ENCODE measurements at regions not wholly inside any gene's neighbourhood (a gene's known extent, or its start where the extent isn't known, plus 50 kb on each side); places are given as distances from the start of the nearest gene placed in this dataset.

DNA sequence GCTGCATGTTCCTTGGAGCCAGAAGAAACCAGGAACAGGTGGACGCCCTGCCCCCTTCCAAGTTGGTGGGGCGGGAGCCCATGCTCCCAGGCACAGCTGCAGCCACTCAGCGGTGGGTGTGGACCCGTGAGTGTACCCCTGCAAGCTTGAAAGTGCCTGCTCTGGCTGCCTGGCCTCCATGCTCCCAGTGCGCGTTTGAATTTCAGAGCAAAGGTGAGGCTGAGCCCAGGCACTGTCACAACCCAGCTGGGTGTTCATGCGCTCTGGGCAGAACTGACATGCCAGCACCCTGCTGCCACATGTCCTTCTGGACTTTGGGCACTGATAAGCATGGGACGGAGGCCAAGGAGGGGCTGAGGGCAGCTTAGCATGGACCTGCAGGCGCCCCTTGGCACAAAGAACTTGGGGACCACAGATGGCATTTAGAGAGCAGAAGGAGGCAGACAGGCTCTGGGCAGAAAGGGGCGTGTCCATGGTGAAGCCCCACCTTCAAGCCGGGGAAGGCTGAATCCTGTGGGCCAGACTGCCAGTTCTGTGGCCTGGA, 402.0 kb upstream of the NRG3 start:
- Histone ChIP-seq H3K4me1 (replicated peaks in 1 of 4; ENCODE audit: control insufficient read depth in 3 of 4, insufficient read depth in 4 of 4, low read length in 3 of 4) (no peaks in the 10 kb centered on the region; a peak in 1 of 7 replicates), H4K20me1 (replicated peaks in 1 of 2; ENCODE audit: control insufficient read depth in 1 of 2, insufficient read depth in 2 of 2, low read length in 2 of 2) (no peaks in the 10 kb centered on the region), H2AFZ (ENCODE audit: low read length) (peak overlapping the region; percentile 89; the same call in 1 of the 2 replicates), H3K9ac (replicated peaks in 1 of 4; ENCODE audit: extremely low read depth in 1 of 4, low read depth in 3 of 4, low read length in 3 of 4) (no peak overlapping the region), H3K23me2 (ENCODE audit: low read depth, low read length) (no peaks in the 10 kb centered on the region), H3K14ac (ENCODE audit: insufficient read length) (no peak overlapping the region), H4K91ac (replicated peaks; ENCODE audit: insufficient read length, low read length) (no peak overlapping the region), H3K36me3 (ENCODE audit: control insufficient read depth in 2 of 4, insufficient read depth in 4 of 4, low read length in 3 of 4) (no peaks in the 10 kb centered on the region), H3K79me2 (ENCODE audit: control insufficient read depth in 1 of 2, insufficient read depth in 2 of 2, low read length in 2 of 2) (no peaks in the 10 kb centered on the region), H2BK15ac (ENCODE audit: low read length) (no peak overlapping the region), H2BK120ac (replicated peaks; ENCODE audit: low read depth, low read length) (no peak overlapping the region), H3K18ac (ENCODE audit: extremely low read depth, low read length) (no peak overlapping the region), H2BK5ac (ENCODE audit: low read depth, low read length) (no peak overlapping the region), H3K4ac (replicated peaks; ENCODE audit: insufficient read length, low read depth, low read length) (no peak overlapping the region), H4K5ac (ENCODE audit: insufficient read length, low read depth, low read length) (no peak overlapping the region), H3K4me2 (ENCODE audit: insufficient read depth in 1 of 2, low read depth in 2 of 2, low read length in 2 of 2) (no peak overlapping the region), H3K56ac (replicated peaks; ENCODE audit: insufficient read length, low read depth, low read length) (no peak overlapping the region), H4K8ac (ENCODE audit: extremely low read depth, insufficient read depth, low read length) (no peak overlapping the region; the same call in 1 of the 2 replicates), H3K9me3 (ENCODE audit: insufficient read depth in 2 of 2, low read depth in 1 of 2, low read length in 1 of 2) (no peaks in the 10 kb centered on the region), H3K79me1 (ENCODE audit: low read depth, low read length) (no peaks in the 10 kb centered on the region), H3K4me3 (ENCODE audit: extremely low read depth in 1 of 4, insufficient read depth in 2 of 4, low read depth in 3 of 4, low read length in 4 of 4) (no peak overlapping the region), H3K27ac (ENCODE audit: low read depth, low read length) (no peak overlapping the region), H3K23ac (ENCODE audit: insufficient read length) (no peak overlapping the region), H3K27me3 (replicated peaks in 1 of 4; ENCODE audit: control insufficient read depth in 3 of 4, extremely low read depth in 1 of 4, insufficient read depth in 3 of 4, low read length in 3 of 4) (no peaks in the 10 kb centered on the region), H2AK5ac (ENCODE audit: low read depth, low read length) (no peak overlapping the region), H2BK12ac (ENCODE audit: low read depth, low read length) (no peak overlapping the region), H2BK20ac (ENCODE audit: low read length) (no peak overlapping the region)
- POLR2A ChIA-PET (ENCODE audit: partially characterized antibody) = no interaction called here
- no peak for DNase-seq (ENCODE audit: low read depth in 1 of 2, low spot score in 2 of 2)
- CTCF ChIA-PET (ENCODE audit: partially characterized antibody) = interaction anchor here (0.8 kb wide), 1 partner anchor 218 kb away, joined by 3 read pairs; no protein-coding TSS in a partner anchor
- 84% methylated on average over 11 of the region's 11 CpGs; no CpG with 5 or more reads in 1 of the 2 experiments for whole genome bisulfite sequencing, 2 experiments (ENCODE audit: extremely low coverage in 1 of 2, insufficient coverage in 1 of 2, insufficient read length in 1 of 2, insufficient replicate concordance in 2 of 2, low coverage in 1 of 2, low lambda C conversion rate in 2 of 2, missing lambda C conversion rate in 1 of 2)
- no peak for FAIRE-seq
- no peak for TF ChIP-seq TAF1 (IDR thresholded peaks at IDR 0.05; ENCODE audit: low read depth, low read length)
- no peak for TF ChIP-seq RNF2 (IDR thresholded peaks at IDR 0.05; ENCODE audit: borderline replicate concordance, low read depth, low read length, missing control alignments, poor library complexity, severe bottlenecking)
- TF ChIP-seq JUN (IDR thresholded peaks at IDR 0.05; ENCODE audit: low read depth, low read length) = no peak
- no peak for TF ChIP-seq CEBPB (IDR thresholded peaks at IDR 0.05; ENCODE audit: low read depth, low read length)
- TF ChIP-seq, protein P1, sequence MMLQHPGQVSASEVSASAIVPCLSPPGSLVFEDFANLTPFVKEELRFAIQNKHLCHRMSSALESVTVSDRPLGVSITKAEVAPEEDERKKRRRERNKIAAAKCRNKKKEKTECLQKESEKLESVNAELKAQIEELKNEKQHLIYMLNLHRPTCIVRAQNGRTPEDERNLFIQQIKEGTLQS (IDR thresholded peaks at IDR 0.05; ENCODE audit: insufficient read depth, low read depth, low read length) = no peak
- no peak for TF ChIP-seq CHD2 (IDR thresholded peaks at IDR 0.05; ENCODE audit: low read length)
- no peak for TF ChIP-seq ASH2L (IDR thresholded peaks at IDR 0.05; ENCODE audit: low read length)
- no peak for TF ChIP-seq TAF7 (optimal IDR thresholded peaks at IDR 0.05; ENCODE audit: borderline replicate concordance, low read depth, low read length)
- TF ChIP-seq SIRT6 (IDR thresholded peaks at IDR 0.05; ENCODE audit: low read length) = no peak
- no peak for TF ChIP-seq SUZ12 (IDR thresholded peaks at IDR 0.05; ENCODE audit: low read length)
- TF ChIP-seq TEAD4 (IDR thresholded peaks at IDR 0.05; ENCODE audit: low read depth, low read length) = no peak
- TF ChIP-seq PHF8 (conservative IDR thresholded peaks at IDR 0.05; ENCODE audit: low read depth, low read length) = no peak
